ENCODE measurements at regions not wholly inside any gene's neighbourhood (a gene's known extent, or its start where the extent isn't known, plus 50 kb on each side); places are given as distances from the start of the nearest gene placed in this dataset.

DNA sequence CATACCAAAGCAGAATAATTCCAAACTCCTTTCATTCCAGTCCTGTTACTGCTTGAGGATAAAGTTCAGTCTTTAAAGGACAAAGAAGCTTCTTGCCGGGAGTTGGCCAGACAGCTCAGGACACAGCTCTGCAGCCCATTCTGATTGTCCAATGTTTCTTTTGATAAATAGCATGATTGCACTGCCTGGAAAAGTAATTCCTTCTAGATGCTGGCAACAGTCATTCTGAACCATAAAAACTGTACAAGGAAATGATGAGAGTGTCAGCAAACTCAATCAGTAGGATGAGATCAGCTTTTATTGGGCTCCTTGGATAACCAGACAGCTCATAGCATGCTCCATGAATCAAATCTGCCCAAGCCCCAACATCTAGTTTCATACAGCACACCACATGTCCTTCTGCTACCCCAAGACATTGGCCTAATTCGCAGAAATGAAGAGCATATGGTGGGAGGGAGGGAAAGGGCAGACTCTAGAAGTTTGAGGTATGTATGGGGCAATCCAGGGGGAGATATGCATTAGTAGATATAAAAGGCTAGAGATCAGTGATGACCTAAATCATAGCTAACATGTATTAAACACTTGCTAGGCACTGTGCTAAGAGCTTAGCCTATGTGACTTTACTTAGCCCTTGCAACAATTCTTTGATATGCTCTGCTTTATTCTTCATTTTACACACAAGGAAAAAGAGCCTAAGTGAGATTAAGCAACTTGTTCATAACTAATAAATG, 219.9 kb upstream of the NREP start:
- Histone ChIP-seq H3K9ac (ENCODE audit: low read depth, low read length, poor library complexity) (no peak overlapping the region), H2BK5ac (ENCODE audit: low read length) (no peak overlapping the region)
- no peak for DNase-seq (ENCODE audit: low spot score)

GRCh38 chr5:111975133-111975532, 218.1 kb upstream of the NREP start:
- Histone ChIP-seq H2AFZ (ENCODE audit: low read length) (no peak overlapping the region), H3K27me3 (ENCODE audit: control insufficient read depth in 3 of 3, insufficient read depth in 3 of 3, low read depth in 1 of 3, low read length in 3 of 3) (no peaks in the 10 kb centered on the region), H3K4me1 (ENCODE audit: control insufficient read depth in 2 of 2, insufficient read depth in 1 of 2, low read depth in 1 of 2, low read length in 2 of 2) (peaks cover 0 to 6% of the 10 kb centered on the region in 2 donors), H4K8ac (ENCODE audit: low read depth, low read length) (no peak overlapping the region), H2BK12ac (ENCODE audit: low read length) (no peak overlapping the region), H3K9me3 (replicated peaks in 1 of 2; ENCODE audit: control insufficient read depth in 2 of 2, insufficient read depth in 1 of 2, low read depth in 1 of 2, low read length in 2 of 2) (no peaks in the 10 kb centered on the region), H3K79me1 (ENCODE audit: low read depth, low read length) (no peaks in the 10 kb centered on the region), H2AK5ac (ENCODE audit: low read depth, low read length) (no peak overlapping the region), H2BK15ac (ENCODE audit: low read length) (no peak overlapping the region), H3K4ac (ENCODE audit: low read length) (no peak overlapping the region), H2BK120ac (ENCODE audit: low read depth, low read length) (no peak overlapping the region), H3K4me3 (ENCODE audit: low read length in 2 of 2) (no peak overlapping the region), H4K91ac (ENCODE audit: low read depth, low read length, poor library complexity) (no peak overlapping the region), H3K14ac (ENCODE audit: low read length) (no peak overlapping the region), H2BK5ac (ENCODE audit: low read length) (no peak overlapping the region), H3K9ac (ENCODE audit: low read depth, low read length, poor library complexity) (no peak overlapping the region), H3K36me3 (replicated peaks in 1 of 2; ENCODE audit: control insufficient read depth in 2 of 2, insufficient read depth in 2 of 2, low read length in 2 of 2) (no peaks in the 10 kb centered on the region), H3K18ac (ENCODE audit: low read length) (no peak overlapping the region), H3K4me2 (ENCODE audit: insufficient read depth, low read length, poor library complexity, severe bottlenecking) (no peak overlapping the region), H3K23ac (ENCODE audit: low read depth, low read length, poor library complexity) (no peak overlapping the region), H3K27ac (replicated peaks; ENCODE audit: low read length) (no peak overlapping the region)
- no peak for DNase-seq (ENCODE audit: low spot score)
- WGBS, 2 donors (ENCODE audit: extremely low coverage in 2 of 2, insufficient read length in 2 of 2, insufficient replicate concordance in 1 of 2): no CpG with 5 or more reads among the region's 5 CpGs

More for the DNA sequence above, 219.9 kb upstream of the NREP start:
- Histone ChIP-seq H3K79me1 (ENCODE audit: low read depth, low read length) (no peaks in the 10 kb centered on the region), H3K4me1 (ENCODE audit: control insufficient read depth in 2 of 2, insufficient read depth in 1 of 2, low read depth in 1 of 2, low read length in 2 of 2) (peaks cover 0 to 6% of the 10 kb centered on the region in 2 donors), H2AK5ac (ENCODE audit: low read depth, low read length) (no peak overlapping the region), H3K4me3 (ENCODE audit: low read length in 2 of 2) (no peak overlapping the region), H3K14ac (ENCODE audit: low read length) (no peak overlapping the region), H3K23ac (ENCODE audit: low read depth, low read length, poor library complexity) (no peak overlapping the region), H2BK120ac (ENCODE audit: low read depth, low read length) (no peak overlapping the region), H3K36me3 (replicated peaks in 1 of 2; ENCODE audit: control insufficient read depth in 2 of 2, insufficient read depth in 2 of 2, low read length in 2 of 2) (no peaks in the 10 kb centered on the region), H3K9me3 (replicated peaks in 1 of 2; ENCODE audit: control insufficient read depth in 2 of 2, insufficient read depth in 1 of 2, low read depth in 1 of 2, low read length in 2 of 2) (no peaks in the 10 kb centered on the region), H3K27me3 (ENCODE audit: control insufficient read depth in 3 of 3, insufficient read depth in 3 of 3, low read depth in 1 of 3, low read length in 3 of 3) (no peaks in the 10 kb centered on the region), H3K4ac (ENCODE audit: low read length) (no peak overlapping the region), H2AFZ (ENCODE audit: low read length) (no peak overlapping the region), H2BK15ac (ENCODE audit: low read length) (no peak overlapping the region), H2BK12ac (ENCODE audit: low read length) (no peak overlapping the region), H3K18ac (ENCODE audit: low read length) (no peak overlapping the region), H4K91ac (ENCODE audit: low read depth, low read length, poor library complexity) (no peak overlapping the region), H3K4me2 (ENCODE audit: insufficient read depth, low read length, poor library complexity, severe bottlenecking) (no peak overlapping the region), H4K8ac (ENCODE audit: low read depth, low read length) (no peak overlapping the region), H3K27ac (replicated peaks; ENCODE audit: low read length) (no peak overlapping the region)
- WGBS, 2 donors (ENCODE audit: extremely low coverage in 2 of 2, insufficient read length in 2 of 2, insufficient replicate concordance in 1 of 2): no CpG with 5 or more reads among the region's 2 CpGs

DNA sequence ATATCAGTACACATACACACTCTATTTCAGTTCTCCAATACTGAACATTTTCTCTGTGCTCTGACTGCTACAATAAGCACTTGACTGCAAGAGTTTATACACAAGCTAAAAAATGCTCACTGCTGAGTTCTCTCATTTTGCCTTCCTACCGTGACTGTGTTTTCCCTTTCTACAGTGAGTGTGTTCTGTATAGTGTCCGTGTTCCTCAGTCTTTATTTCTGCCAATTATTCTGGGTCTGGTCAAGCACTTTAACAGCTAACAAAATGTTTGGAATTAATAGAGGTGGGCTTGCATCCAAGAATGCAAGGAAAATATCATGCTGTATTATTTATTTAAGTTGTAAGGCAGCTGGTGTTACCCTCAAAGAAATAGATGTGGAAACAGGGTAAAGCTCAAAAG, 217.0 kb upstream of the NREP start:
- Histone ChIP-seq H3K4me3 (ENCODE audit: low read length in 2 of 2) (no peak overlapping the region), H3K36me3 (replicated peaks in 1 of 2; ENCODE audit: control insufficient read depth in 2 of 2, insufficient read depth in 2 of 2, low read length in 2 of 2) (no peaks in the 10 kb centered on the region), H3K14ac (ENCODE audit: low read length) (no peak overlapping the region), H3K4me1 (ENCODE audit: control insufficient read depth in 2 of 2, insufficient read depth in 1 of 2, low read depth in 1 of 2, low read length in 2 of 2) (peaks cover 0 to 6% of the 10 kb centered on the region in 2 donors), H3K4ac (ENCODE audit: low read length) (no peak overlapping the region), H4K8ac (ENCODE audit: low read depth, low read length) (no peak overlapping the region), H4K91ac (ENCODE audit: low read depth, low read length, poor library complexity) (no peak overlapping the region), H2AFZ (ENCODE audit: low read length) (no peak overlapping the region), H2BK15ac (ENCODE audit: low read length) (no peak overlapping the region), H3K23ac (ENCODE audit: low read depth, low read length, poor library complexity) (no peak overlapping the region), H2BK12ac (ENCODE audit: low read length) (no peak overlapping the region), H2BK120ac (ENCODE audit: low read depth, low read length) (no peak overlapping the region), H3K9ac (ENCODE audit: low read depth, low read length, poor library complexity) (no peak overlapping the region), H2AK5ac (ENCODE audit: low read depth, low read length) (no peak overlapping the region), H2BK5ac (ENCODE audit: low read length) (no peak overlapping the region), H3K9me3 (replicated peaks in 1 of 2; ENCODE audit: control insufficient read depth in 2 of 2, insufficient read depth in 1 of 2, low read depth in 1 of 2, low read length in 2 of 2) (no peaks in the 10 kb centered on the region), H3K4me2 (ENCODE audit: insufficient read depth, low read length, poor library complexity, severe bottlenecking) (no peak overlapping the region), H3K27ac (replicated peaks; ENCODE audit: low read length) (no peak overlapping the region), H3K79me1 (ENCODE audit: low read depth, low read length) (no peaks in the 10 kb centered on the region), H3K18ac (ENCODE audit: low read length) (no peak overlapping the region), H3K27me3 (ENCODE audit: control insufficient read depth in 3 of 3, insufficient read depth in 3 of 3, low read depth in 1 of 3, low read length in 3 of 3) (no peaks in the 10 kb centered on the region)
- WGBS, 2 donors (ENCODE audit: extremely low coverage in 2 of 2, insufficient read length in 2 of 2, insufficient replicate concordance in 1 of 2): no CpG with 5 or more reads among the region's 2 CpGs
- DNase-seq (ENCODE audit: low spot score): no peak

DNA sequence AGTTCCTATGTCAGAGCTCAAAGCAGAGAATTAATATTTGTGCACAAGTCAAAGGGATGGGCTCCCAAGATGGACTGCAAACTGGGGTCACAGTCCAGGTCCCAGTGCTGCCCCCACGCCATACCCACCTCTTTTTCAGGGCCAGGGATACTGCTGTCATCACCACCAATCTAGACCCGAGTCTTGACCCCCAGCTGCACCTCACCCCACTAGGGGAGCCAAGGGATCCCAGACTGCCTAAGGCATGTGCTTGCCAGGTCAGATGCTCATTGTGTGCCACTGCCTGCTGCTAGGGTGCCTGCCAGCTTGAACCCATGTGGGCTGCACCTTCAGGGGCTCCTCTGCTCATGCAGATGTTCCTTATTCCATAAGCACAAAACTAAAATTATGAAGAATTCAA, 215.6 kb upstream of the NREP start:
- Histone ChIP-seq H3K36me3 (replicated peaks in 1 of 2; ENCODE audit: control insufficient read depth in 2 of 2, insufficient read depth in 2 of 2, low read length in 2 of 2) (no peaks in the 10 kb centered on the region), H2BK5ac (ENCODE audit: low read length) (no peak overlapping the region), H4K91ac (ENCODE audit: low read depth, low read length, poor library complexity) (no peak overlapping the region), H3K79me1 (ENCODE audit: low read depth, low read length) (no peaks in the 10 kb centered on the region), H3K14ac (ENCODE audit: low read length) (no peak overlapping the region), H2BK12ac (ENCODE audit: low read length) (no peak overlapping the region), H3K4me1 (ENCODE audit: control insufficient read depth in 2 of 2, insufficient read depth in 1 of 2, low read depth in 1 of 2, low read length in 2 of 2) (peaks cover 0 to 6% of the 10 kb centered on the region in 2 donors), H3K9ac (ENCODE audit: low read depth, low read length, poor library complexity) (no peak overlapping the region), H3K9me3 (replicated peaks in 1 of 2; ENCODE audit: control insufficient read depth in 2 of 2, insufficient read depth in 1 of 2, low read depth in 1 of 2, low read length in 2 of 2) (no peaks in the 10 kb centered on the region), H2BK120ac (ENCODE audit: low read depth, low read length) (no peak overlapping the region), H4K8ac (ENCODE audit: low read depth, low read length) (no peak overlapping the region), H3K23ac (ENCODE audit: low read depth, low read length, poor library complexity) (no peak overlapping the region), H2AK5ac (ENCODE audit: low read depth, low read length) (peak overlapping the region; percentile 12), H3K4ac (ENCODE audit: low read length) (no peak overlapping the region), H3K27ac (replicated peaks; ENCODE audit: low read length) (no peak overlapping the region), H3K18ac (ENCODE audit: low read length) (no peak overlapping the region), H3K27me3 (ENCODE audit: control insufficient read depth in 3 of 3, insufficient read depth in 3 of 3, low read depth in 1 of 3, low read length in 3 of 3) (no peaks in the 10 kb centered on the region), H2AFZ (ENCODE audit: low read length) (no peak overlapping the region), H2BK15ac (ENCODE audit: low read length) (no peak overlapping the region), H3K4me3 (ENCODE audit: low read length in 2 of 2) (peak overlapping the region in 1 of 2 donors; percentile 59), H3K4me2 (ENCODE audit: insufficient read depth, low read length, poor library complexity, severe bottlenecking) (no peak overlapping the region)
- no peak for DNase-seq (ENCODE audit: low spot score)
- no CpG with 5 or more reads among the region's 2 CpGs for WGBS, 2 donors (ENCODE audit: extremely low coverage in 2 of 2, insufficient read length in 2 of 2, insufficient replicate concordance in 1 of 2)
